ENCODE measurements at regions not wholly inside any gene's neighbourhood (a gene's known extent, or its start where the extent isn't known, plus 50 kb on each side); places are given as distances from the start of the nearest gene placed in this dataset.

GRCh38 chr5:8729437-8729836, 816.4 kb downstream of the SEMA5A start:
- TF ChIP-seq ZFP30 (CRISPR knock-in tag; IDR thresholded peaks at IDR 0.05): no peak
- TF ChIP-seq ESRRG (CRISPR knock-in tag; IDR thresholded peaks at IDR 0.05): no peak
- TF ChIP-seq CREB5 (CRISPR knock-in tag; IDR thresholded peaks at IDR 0.05; ENCODE audit: low read depth): no peak
- no peak for TF ChIP-seq PPARA (CRISPR knock-in tag; IDR thresholded peaks at IDR 0.05; ENCODE audit: borderline replicate concordance)
- TF ChIP-seq CSDC2 (CRISPR knock-in tag; IDR thresholded peaks at IDR 0.05): no peak
- no peak for TF ChIP-seq TOX (CRISPR knock-in tag; IDR thresholded peaks at IDR 0.05; ENCODE audit: borderline replicate concordance)
- no peak for TF ChIP-seq RARB (CRISPR knock-in tag; IDR thresholded peaks at IDR 0.05)
- no peak for TF ChIP-seq ZFP3 (CRISPR knock-in tag; IDR thresholded peaks at IDR 0.05)
- no peak for TF ChIP-seq BACH2 (CRISPR knock-in tag; IDR thresholded peaks at IDR 0.05; ENCODE audit: borderline replicate concordance)
- TF ChIP-seq POU6F1 (CRISPR knock-in tag; IDR thresholded peaks at IDR 0.05; ENCODE audit: borderline replicate concordance, low read depth): no peak

Measured in SK-N-SH treated with all-trans-retinoic acid at 6 μM for 48 hours (cell line).